Left ventricle myocardium inferior (tissue), 1 donor: ENCODE measurements at regions not wholly inside any gene's neighbourhood (a gene's known extent, or its start where the extent isn't known, plus 50 kb on each side); places are given as distances from the start of the nearest gene placed in this dataset.

ENCODE experiments used
- DNase-seq: peaks from one replicate; pipeline ENCODE4 v3.0.0-alpha.2; 2020
- H3K27ac ChIP-seq: fragments of 200-600 bp; replicated peaks from 2 replicates; pipeline ENCODE4 v1.8.0; 2021
- H3K27me3 ChIP-seq: fragments of 200-600 bp; 2 replicates; pipeline ENCODE4 v1.8.0; 2021; ENCODE audit warnings: low read depth
- H3K36me3 ChIP-seq: fragments of 200-600 bp; 2 replicates; pipeline ENCODE4 v1.8.0; 2021
- H3K4me1 ChIP-seq: fragments of 200-600 bp; 2 replicates; pipeline ENCODE4 v1.8.0; 2021
- H3K4me3 ChIP-seq: fragments of 200-600 bp; 2 replicates; pipeline ENCODE4 v1.8.0; 2021; ENCODE audit warnings: mild to moderate bottlenecking, moderate library complexity
- H3K9me3 ChIP-seq: fragments of 200-600 bp; replicated peaks from 2 replicates; pipeline ENCODE4 v1.8.0; 2021
- CTCF ChIP-seq: fragments of 200-600 bp; IDR thresholded peaks from 2 replicates; pipeline ENCODE4 v1.8.0; 2021; ENCODE audit warnings: antibody characterized with exemption, mild to moderate bottlenecking, borderline replicate concordance
- intact Hi-C: fragments of 100-400 bp; cut with micrococcal nuclease; formaldehyde crosslinking; loops from one replicate; pipeline ENCODE4 v1.11.0; 2022
- donor health status: DM: no; HTN: yes; CAD: no; lungs with severe emphysema.

DNA sequence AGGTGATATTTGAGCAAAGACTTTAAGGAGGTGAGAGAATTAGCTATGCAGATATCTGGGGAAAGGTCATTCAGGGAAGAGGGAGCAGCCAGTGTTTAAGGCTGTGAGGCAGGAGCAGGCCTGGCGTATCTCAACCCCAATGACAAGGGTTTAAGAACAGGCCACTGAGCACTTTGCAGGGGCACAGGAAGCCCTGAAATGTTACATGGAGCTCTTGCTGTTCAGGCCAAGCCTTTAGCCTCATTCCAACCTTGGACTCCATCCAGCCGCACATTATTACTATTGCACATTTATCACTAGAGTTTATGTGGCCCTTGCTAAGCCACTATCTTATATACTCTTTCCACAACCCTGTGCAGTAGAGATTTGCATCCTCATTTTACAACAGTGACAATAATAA lies 114.0 kb downstream of the EFNB1 start:
- intact Hi-C loops = no loop called here
- Histone ChIP-seq H3K27ac (peak overlapping the region; percentile 56), H3K36me3 (no peaks in the 10 kb centered on the region), H3K4me1 (peaks cover 16% of the 10 kb centered on the region), H3K9me3 (no peaks in the 10 kb centered on the region), H3K27me3 (no peaks in the 10 kb centered on the region), H3K4me3 (no peak overlapping the region)
- TF ChIP-seq CTCF = no peak
- DNase-seq = no peak

DNA sequence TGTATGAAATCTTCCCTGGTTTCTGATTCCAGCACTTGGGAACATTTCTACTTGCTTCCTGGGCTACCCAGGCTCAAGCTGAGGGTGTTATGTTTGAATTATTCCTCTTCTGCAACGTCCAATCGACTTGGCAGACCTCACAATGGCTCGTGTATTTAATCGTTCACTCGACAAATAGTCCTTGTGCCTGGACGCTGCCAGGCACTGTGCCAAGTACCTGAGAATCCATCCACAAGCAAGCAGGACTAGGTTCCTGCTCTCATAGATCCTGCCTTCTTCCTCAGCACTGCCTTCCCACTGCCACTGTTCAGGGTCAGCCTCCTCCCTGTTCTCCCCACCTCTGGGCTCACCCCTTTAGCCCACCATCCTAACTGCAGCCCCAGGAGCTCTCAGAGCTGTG lies 113.3 kb downstream of the EFNB1 start:
- DNase-seq = no peak
- Histone ChIP-seq H3K27me3 (no peaks in the 10 kb centered on the region), H3K36me3 (no peaks in the 10 kb centered on the region), H3K9me3 (no peaks in the 10 kb centered on the region), H3K4me3 (no peak overlapping the region), H3K4me1 (peaks cover 16% of the 10 kb centered on the region), H3K27ac (peak overlapping the region; percentile 56)
- no peak for TF ChIP-seq CTCF
- intact Hi-C loops = no loop called here

DNA sequence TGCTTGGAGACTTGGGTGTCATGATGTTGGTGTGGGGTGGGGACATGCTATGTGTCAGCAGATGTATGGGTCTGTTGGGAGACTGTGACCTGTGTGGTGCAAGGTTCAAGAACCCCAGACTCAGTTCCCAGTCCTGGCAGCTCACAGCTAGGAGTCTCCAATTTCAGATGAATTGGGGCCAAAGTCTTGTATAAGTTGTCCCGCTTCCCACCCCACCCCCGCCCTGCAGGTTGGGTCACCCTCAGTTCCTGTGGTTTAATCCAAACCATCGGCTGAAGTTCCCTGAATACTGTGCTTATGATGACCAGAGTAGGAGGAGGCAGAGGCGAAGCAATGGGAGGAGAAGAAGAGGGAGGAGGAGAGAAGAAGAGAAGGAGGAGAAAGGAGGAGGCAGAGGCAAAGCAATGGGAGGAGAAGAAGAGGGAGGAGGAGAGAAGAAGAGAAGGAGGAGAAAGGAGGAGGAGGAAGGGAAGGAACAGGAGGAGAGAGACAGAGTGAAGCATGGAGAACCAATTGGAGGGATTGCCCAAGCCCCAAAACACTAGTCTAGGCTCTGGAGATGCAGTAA lies 112.6 kb downstream of the EFNB1 start:
- DNase-seq = no peak
- Histone ChIP-seq H3K4me3 (no peak overlapping the region), H3K27me3 (no peaks in the 10 kb centered on the region), H3K36me3 (no peaks in the 10 kb centered on the region), H3K4me1 (peaks cover 18% of the 10 kb centered on the region), H3K27ac (peak overlapping the region; percentile 56), H3K9me3 (no peaks in the 10 kb centered on the region)
- no peak for TF ChIP-seq CTCF
- intact Hi-C loops = no loop called here

DNA sequence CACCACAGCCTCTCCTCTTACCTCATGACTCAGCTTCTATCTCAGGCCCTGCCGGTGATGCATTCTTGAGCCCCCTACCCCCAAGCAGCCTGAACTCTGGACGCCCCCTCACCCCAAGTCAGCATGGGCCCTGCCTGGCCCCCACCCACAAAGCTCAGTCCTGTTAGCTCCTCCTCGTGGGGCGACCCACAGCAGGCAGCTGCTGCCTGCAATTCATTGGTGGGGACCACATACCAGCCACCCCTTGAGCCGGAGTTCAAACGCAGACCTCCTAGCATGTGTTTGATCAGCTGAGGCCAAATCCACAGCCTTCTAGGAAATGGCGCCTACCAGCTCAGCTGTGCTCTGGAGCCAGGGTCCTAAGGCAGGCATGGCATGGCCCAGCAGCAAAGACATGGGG lies 111.8 kb downstream of the EFNB1 start:
- Histone ChIP-seq H3K36me3 (no peaks in the 10 kb centered on the region), H3K27ac (no peak overlapping the region), H3K27me3 (no peaks in the 10 kb centered on the region), H3K9me3 (no peaks in the 10 kb centered on the region), H3K4me3 (no peak overlapping the region), H3K4me1 (peaks cover 19% of the 10 kb centered on the region)
- TF ChIP-seq CTCF = no peak
- no peak for DNase-seq
- intact Hi-C loops = no loop called here

GRCh38 chrX:68939868-68940267 lies 111.0 kb downstream of the EFNB1 start:
- Histone ChIP-seq H3K4me1 (peaks cover 21% of the 10 kb centered on the region), H3K27ac (no peak overlapping the region), H3K9me3 (no peaks in the 10 kb centered on the region), H3K36me3 (no peaks in the 10 kb centered on the region), H3K4me3 (no peak overlapping the region), H3K27me3 (no peaks in the 10 kb centered on the region)
- intact Hi-C loops = no loop called here
- TF ChIP-seq CTCF = no peak
- DNase-seq = no peak
